ENCODE measurements at regions not wholly inside any gene's neighbourhood (a gene's known extent, or its start where the extent isn't known, plus 50 kb on each side); places are given as distances from the start of the nearest gene placed in this dataset.

DNA sequence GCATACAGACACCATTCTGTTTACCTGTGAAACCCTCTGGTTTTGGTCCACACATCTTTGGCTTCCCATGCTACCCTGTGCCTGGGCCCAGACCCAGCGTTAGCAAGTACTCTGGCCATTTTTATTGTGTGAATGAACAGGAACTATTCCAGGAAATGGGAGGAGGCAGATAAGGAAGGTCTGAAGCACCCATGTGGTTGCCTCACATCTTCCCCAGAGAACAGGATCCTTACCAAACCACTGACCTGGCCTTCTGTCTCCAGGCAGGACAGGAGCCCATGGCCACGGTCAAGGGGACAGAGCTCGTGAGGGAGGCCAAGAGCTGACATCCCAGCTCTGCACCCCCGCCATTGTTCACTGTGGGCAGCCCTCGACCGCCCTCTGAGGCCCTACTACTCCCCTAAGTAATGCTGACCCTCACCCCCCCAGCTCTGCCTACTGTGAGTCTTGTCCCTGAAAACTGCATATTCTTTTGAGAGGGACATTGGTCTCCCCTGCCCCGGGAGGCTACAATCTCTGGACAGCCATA lies 97.7 kb upstream of the TP53I11 start:
- no peaks in the 10 kb centered on the region for H3K36me3 ChIP-seq
- H3K27me3 ChIP-seq = no peaks in the 10 kb centered on the region
- H3K4me3 ChIP-seq = no peak overlapping the region
- H3K27ac ChIP-seq = peak overlapping the region; percentile 40 to 60
- H3K9me3 ChIP-seq = no peaks in the 10 kb centered on the region
- no peak for DNase-seq (ENCODE audit: low spot score)
- TF ChIP-seq, protein P1, sequence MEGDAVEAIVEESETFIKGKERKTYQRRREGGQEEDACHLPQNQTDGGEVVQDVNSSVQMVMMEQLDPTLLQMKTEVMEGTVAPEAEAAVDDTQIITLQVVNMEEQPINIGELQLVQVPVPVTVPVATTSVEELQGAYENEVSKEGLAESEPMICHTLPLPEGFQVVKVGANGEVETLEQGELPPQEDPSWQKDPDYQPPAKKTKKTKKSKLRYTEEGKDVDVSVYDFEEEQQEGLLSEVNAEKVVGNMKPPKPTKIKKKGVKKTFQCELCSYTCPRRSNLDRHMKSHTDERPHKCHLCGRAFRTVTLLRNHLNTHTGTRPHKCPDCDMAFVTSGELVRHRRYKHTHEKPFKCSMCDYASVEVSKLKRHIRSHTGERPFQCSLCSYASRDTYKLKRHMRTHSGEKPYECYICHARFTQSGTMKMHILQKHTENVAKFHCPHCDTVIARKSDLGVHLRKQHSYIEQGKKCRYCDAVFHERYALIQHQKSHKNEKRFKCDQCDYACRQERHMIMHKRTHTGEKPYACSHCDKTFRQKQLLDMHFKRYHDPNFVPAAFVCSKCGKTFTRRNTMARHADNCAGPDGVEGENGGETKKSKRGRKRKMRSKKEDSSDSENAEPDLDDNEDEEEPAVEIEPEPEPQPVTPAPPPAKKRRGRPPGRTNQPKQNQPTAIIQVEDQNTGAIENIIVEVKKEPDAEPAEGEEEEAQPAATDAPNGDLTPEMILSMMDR (IDR thresholded peaks at IDR 0.05) = no peak
- peaks cover 0 to 43% of the 10 kb centered on the region in 2 donors for H3K4me1 ChIP-seq

DNA sequence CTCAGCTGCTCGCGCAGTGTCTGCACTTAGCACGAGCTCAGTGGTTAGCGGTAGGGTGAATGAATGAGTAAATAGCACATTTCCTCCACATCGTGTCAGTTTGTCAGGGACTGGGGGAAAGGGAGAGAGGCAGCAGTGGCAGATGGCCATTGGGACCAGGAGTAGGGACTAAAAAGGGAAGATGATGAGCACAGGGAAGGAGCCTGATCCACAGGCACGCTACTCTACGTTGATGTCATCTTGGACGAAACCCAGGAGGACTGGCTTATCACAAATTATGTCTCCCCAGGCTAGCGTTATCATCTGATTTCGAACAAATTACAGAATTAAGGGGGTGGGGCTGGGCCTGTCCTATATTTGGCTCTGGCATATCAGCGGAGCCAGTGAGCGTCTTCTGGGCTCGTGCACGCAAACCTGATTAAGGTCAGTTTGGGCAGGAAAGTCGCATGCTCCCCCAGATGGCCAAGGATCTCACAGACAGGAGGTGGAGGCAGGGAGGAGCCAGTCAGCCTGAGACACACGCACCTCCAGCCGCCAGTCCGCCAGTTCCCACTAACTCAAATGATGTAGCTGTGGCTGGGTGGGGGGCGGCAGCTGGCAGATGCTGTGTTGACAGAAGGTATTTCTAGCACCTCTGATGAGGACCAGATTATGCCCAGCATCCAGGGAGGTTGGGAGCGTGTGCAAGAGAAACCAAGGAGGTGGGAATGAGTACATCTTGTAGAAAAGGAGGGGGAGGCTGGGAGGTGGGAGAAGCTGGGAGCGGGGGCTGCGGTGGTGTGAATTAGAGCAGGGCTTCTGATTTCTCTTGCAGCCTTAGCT lies 97.4 kb upstream of the PRDM11 start:
- Histone ChIP-seq H3K4me1 (peaks cover 0 to 43% of the 10 kb centered on the region in 2 donors), H3K27ac (peak overlapping the region; percentile 40 to 60)

DNA sequence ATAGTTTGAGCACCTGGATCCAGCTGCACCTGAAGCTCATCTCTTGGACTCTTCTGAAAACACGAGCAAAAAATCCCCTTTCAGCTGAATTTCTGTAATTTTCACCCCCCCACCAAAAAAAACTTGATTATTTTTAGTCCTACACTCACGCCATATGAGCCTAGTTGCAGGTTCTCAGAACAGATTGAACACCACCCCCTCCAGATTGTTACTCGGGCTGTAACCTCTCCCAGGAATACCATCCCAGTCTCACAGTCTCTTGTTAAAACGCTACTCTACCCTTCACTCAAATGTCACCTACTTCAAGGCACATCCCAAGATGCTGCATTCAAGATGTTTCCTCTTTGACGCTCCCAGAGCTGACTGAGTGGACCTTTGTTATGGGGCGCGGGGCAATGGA lies 96.3 kb upstream of the PRDM11 start:
- Histone ChIP-seq H3K4me3 (no peak overlapping the region), H3K27ac (no peak overlapping the region), H3K27me3 (no peaks in the 10 kb centered on the region), H3K4me1 (peaks cover 0 to 43% of the 10 kb centered on the region in 2 donors), H3K9me3 (no peaks in the 10 kb centered on the region), H3K36me3 (no peaks in the 10 kb centered on the region)
- TF ChIP-seq, protein P1 (IDR thresholded peaks at IDR 0.05) = no peak
- DNase-seq (ENCODE audit: low spot score) = no peak

More for the DNA sequence above, 97.4 kb upstream of the PRDM11 start:
- Histone ChIP-seq H3K27me3 (no peaks in the 10 kb centered on the region), H3K36me3 (no peaks in the 10 kb centered on the region), H3K4me3 (no peak overlapping the region), H3K9me3 (no peaks in the 10 kb centered on the region)
- TF ChIP-seq, protein P1 (IDR thresholded peaks at IDR 0.05) = no peak
- DNase-seq (ENCODE audit: low spot score) = peak; percentile 66

DNA sequence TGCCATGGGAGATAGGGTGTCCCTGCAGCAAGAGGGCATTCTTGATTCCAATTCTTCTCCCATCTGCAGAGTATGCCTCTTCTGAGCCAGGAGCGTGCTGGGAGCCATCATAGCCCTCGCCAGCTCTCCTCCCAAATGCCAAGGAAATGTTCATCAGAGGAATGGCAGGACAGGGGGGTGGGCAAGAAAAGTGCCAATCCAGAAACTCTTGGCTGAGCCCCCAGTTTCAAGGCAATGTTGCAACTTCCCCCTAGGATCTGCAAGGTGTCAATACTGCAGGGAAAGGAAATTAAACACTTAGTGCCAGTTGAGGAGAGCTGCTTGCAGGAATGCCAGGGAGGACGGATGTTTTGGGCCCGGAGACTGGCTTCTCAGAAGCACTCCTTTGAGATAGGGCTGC lies 94.8 kb upstream of the PRDM11 start:
- peaks cover 0 to 31% of the 10 kb centered on the region in 2 donors for H3K4me1 ChIP-seq
- no peaks in the 10 kb centered on the region for H3K36me3 ChIP-seq
- no peaks in the 10 kb centered on the region for H3K27me3 ChIP-seq
- no peak for DNase-seq (ENCODE audit: low spot score)
- no peak overlapping the region for H3K4me3 ChIP-seq
- no peak overlapping the region for H3K27ac ChIP-seq
- TF ChIP-seq, protein P1 (IDR thresholded peaks at IDR 0.05) = no peak
- H3K9me3 ChIP-seq = no peaks in the 10 kb centered on the region

DNA sequence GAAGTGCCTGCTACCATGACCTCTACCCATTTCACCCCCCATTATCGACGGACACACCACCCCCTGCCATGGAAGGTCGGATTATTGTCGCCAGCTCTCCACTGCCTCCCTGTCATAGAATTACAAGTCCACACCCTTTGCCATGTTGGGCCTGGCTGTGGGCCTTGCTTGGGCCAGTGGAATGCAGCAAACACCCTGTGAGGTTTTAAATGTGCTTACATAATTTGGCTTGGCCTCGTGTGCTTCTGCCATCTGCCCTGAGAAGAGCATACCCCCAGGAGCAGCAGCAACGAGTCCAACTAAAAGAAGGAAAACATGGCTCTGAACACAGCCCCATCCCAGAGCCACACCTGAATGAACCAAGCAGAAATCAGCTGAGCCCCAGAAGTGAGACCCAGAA lies 94.1 kb upstream of the PRDM11 start:
- TF ChIP-seq, protein P1 (IDR thresholded peaks at IDR 0.05) = no peak

More for the DNA sequence above, 94.1 kb upstream of the PRDM11 start:
- H3K4me3 ChIP-seq = no peak overlapping the region
- no peak overlapping the region for H3K27ac ChIP-seq
- no peaks in the 10 kb centered on the region for H3K27me3 ChIP-seq
- no peak for DNase-seq (ENCODE audit: low spot score)
- no peaks in the 10 kb centered on the region for H3K36me3 ChIP-seq
- no peaks in the 10 kb centered on the region for H3K9me3 ChIP-seq
- peaks cover 0 to 25% of the 10 kb centered on the region in 2 donors for H3K4me1 ChIP-seq
